ENCODE measurements at regions not wholly inside any gene's neighbourhood (a gene's known extent, or its start where the extent isn't known, plus 50 kb on each side); places are given as distances from the start of the nearest gene placed in this dataset.

DNA sequence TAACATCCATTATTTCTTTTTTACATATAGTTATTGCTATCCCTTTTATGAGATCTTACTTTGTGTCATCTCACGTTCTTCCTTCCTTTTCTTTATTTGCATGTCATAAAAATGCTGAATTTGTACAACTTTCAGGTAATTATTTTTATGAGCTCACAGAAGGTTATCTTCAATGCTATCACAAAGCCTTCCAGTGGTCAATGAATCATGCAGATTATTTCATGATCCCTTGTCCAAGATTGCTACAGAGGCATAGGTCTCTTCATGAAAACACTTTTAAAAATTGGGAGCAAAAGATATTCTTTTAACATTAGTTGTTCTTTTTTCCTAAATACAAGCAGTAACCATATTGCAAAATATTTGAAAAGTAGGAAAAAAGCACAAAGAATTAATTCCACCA lies 880.1 kb upstream of the NR2F2 start:
- H3K23me2 ChIP-seq (ENCODE audit: low read depth, low read length): no peaks in the 10 kb centered on the region
- H4K91ac ChIP-seq (replicated peaks; ENCODE audit: insufficient read length, low read length): no peak overlapping the region
- H4K20me1 ChIP-seq (replicated peaks in 1 of 2; ENCODE audit: control insufficient read depth in 1 of 2, insufficient read depth in 2 of 2, low read length in 2 of 2): no peaks in the 10 kb centered on the region
- WGBS, 2 experiments (ENCODE audit: extremely low coverage in 1 of 2, insufficient coverage in 1 of 2, insufficient read length in 1 of 2, insufficient replicate concordance in 2 of 2, low coverage in 1 of 2, low lambda C conversion rate in 2 of 2, missing lambda C conversion rate in 1 of 2): 54% methylated on average over 1 of the region's 1 CpG; no CpG with 5 or more reads in 1 of the 2 experiments
- CTCF ChIA-PET (ENCODE audit: partially characterized antibody): interaction anchor here (0.8 to 2.0 kb wide), 3 partner anchors 36 to 868 kb away, joined by 3 to 8 read pairs (median 5); no protein-coding TSS in a partner anchor
- no peak overlapping the region for H3K14ac ChIP-seq (ENCODE audit: insufficient read length)
- no peak overlapping the region for H4K8ac ChIP-seq (ENCODE audit: extremely low read depth, insufficient read depth, low read length)
- H4K5ac ChIP-seq (ENCODE audit: insufficient read length, low read depth, low read length): no peak overlapping the region
- no peak overlapping the region for H2AFZ ChIP-seq (ENCODE audit: low read length)
- FAIRE-seq (no peak), DNase-seq (ENCODE audit: low read depth in 1 of 2, low spot score in 2 of 2) (no peak)
- no peak overlapping the region for H2BK5ac ChIP-seq (ENCODE audit: low read depth, low read length)
- no peak overlapping the region for H3K27ac ChIP-seq (ENCODE audit: low read depth, low read length)
- H3K79me1 ChIP-seq (ENCODE audit: low read depth, low read length): no peaks in the 10 kb centered on the region
- no peak overlapping the region for H2AK5ac ChIP-seq (ENCODE audit: low read depth, low read length)
- no peak overlapping the region for H3K23ac ChIP-seq (ENCODE audit: insufficient read length)
- H3K4me1 ChIP-seq (replicated peaks in 1 of 4; ENCODE audit: control insufficient read depth in 3 of 4, insufficient read depth in 4 of 4, low read length in 3 of 4): no peaks in the 10 kb centered on the region
- no peak overlapping the region for H3K4me2 ChIP-seq (ENCODE audit: insufficient read depth in 1 of 2, low read depth in 2 of 2, low read length in 2 of 2)
- H3K27me3 ChIP-seq (replicated peaks in 1 of 4; ENCODE audit: control insufficient read depth in 3 of 4, extremely low read depth in 1 of 4, insufficient read depth in 3 of 4, low read length in 3 of 4): peaks cover 0 to 1% (median 0%) of the 10 kb centered on the region in 4 experiments; a peak in 1 of 7 replicates
- H3K4me3 ChIP-seq (ENCODE audit: extremely low read depth in 1 of 4, insufficient read depth in 2 of 4, low read depth in 3 of 4, low read length in 4 of 4): no peak overlapping the region
- no peaks in the 10 kb centered on the region for H3K79me2 ChIP-seq (ENCODE audit: control insufficient read depth in 1 of 2, insufficient read depth in 2 of 2, low read length in 2 of 2)
- no peak overlapping the region for H3K4ac ChIP-seq (replicated peaks; ENCODE audit: insufficient read length, low read depth, low read length)
- H3K18ac ChIP-seq (ENCODE audit: extremely low read depth, low read length): no peak overlapping the region
- H3K9ac ChIP-seq (replicated peaks in 1 of 4; ENCODE audit: extremely low read depth in 1 of 4, low read depth in 3 of 4, low read length in 3 of 4): no peak overlapping the region
- H2BK20ac ChIP-seq (ENCODE audit: low read length): no peak overlapping the region
- H2BK12ac ChIP-seq (ENCODE audit: low read depth, low read length): no peak overlapping the region
- POLR2A ChIA-PET (ENCODE audit: partially characterized antibody): no interaction called here
- H3K36me3 ChIP-seq (ENCODE audit: control insufficient read depth in 2 of 4, insufficient read depth in 4 of 4, low read length in 3 of 4): no peaks in the 10 kb centered on the region
- no peak overlapping the region for H2BK15ac ChIP-seq (ENCODE audit: low read length)
- no peak overlapping the region for H2BK120ac ChIP-seq (replicated peaks; ENCODE audit: low read depth, low read length)
- H3K9me3 ChIP-seq (ENCODE audit: insufficient read depth in 2 of 2, low read depth in 1 of 2, low read length in 1 of 2): no peaks in the 10 kb centered on the region
- H3K56ac ChIP-seq (replicated peaks; ENCODE audit: insufficient read length, low read depth, low read length): no peak overlapping the region
- TF ChIP-seq YY1 (IDR thresholded peaks at IDR 0.05; ENCODE audit: low read depth, low read length): no peak
- no peak for TF ChIP-seq ASH2L (IDR thresholded peaks at IDR 0.05; ENCODE audit: low read length)
- TF ChIP-seq RNF2 (IDR thresholded peaks at IDR 0.05; ENCODE audit: borderline replicate concordance, low read depth, low read length, missing control alignments, poor library complexity, severe bottlenecking): no peak
- no peak for TF ChIP-seq CHD1 (IDR thresholded peaks at IDR 0.05; ENCODE audit: low read depth, low read length)
- TF ChIP-seq, protein P1, sequence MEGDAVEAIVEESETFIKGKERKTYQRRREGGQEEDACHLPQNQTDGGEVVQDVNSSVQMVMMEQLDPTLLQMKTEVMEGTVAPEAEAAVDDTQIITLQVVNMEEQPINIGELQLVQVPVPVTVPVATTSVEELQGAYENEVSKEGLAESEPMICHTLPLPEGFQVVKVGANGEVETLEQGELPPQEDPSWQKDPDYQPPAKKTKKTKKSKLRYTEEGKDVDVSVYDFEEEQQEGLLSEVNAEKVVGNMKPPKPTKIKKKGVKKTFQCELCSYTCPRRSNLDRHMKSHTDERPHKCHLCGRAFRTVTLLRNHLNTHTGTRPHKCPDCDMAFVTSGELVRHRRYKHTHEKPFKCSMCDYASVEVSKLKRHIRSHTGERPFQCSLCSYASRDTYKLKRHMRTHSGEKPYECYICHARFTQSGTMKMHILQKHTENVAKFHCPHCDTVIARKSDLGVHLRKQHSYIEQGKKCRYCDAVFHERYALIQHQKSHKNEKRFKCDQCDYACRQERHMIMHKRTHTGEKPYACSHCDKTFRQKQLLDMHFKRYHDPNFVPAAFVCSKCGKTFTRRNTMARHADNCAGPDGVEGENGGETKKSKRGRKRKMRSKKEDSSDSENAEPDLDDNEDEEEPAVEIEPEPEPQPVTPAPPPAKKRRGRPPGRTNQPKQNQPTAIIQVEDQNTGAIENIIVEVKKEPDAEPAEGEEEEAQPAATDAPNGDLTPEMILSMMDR (IDR thresholded peaks at IDR 0.05; ENCODE audit: control extremely low read depth in 1 of 3, insufficient read depth in 1 of 3, low read depth in 1 of 3, low read length in 3 of 3): no peak
- TF ChIP-seq, protein P2, sequence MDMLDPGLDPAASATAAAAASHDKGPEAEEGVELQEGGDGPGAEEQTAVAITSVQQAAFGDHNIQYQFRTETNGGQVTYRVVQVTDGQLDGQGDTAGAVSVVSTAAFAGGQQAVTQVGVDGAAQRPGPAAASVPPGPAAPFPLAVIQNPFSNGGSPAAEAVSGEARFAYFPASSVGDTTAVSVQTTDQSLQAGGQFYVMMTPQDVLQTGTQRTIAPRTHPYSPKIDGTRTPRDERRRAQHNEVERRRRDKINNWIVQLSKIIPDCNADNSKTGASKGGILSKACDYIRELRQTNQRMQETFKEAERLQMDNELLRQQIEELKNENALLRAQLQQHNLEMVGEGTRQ (IDR thresholded peaks at IDR 0.05; ENCODE audit: low read length): no peak
- no peak for TF ChIP-seq EP300 (IDR thresholded peaks at IDR 0.05; ENCODE audit: borderline replicate concordance in 1 of 2, low read depth in 2 of 2, low read length in 2 of 2)
- TF ChIP-seq SUZ12 (IDR thresholded peaks at IDR 0.05; ENCODE audit: low read length): no peak
- no peak for TF ChIP-seq POU5F1 (IDR thresholded peaks at IDR 0.05; ENCODE audit: low read depth, low read length)
- TF ChIP-seq CHD2 (IDR thresholded peaks at IDR 0.05; ENCODE audit: low read length): no peak
- TF ChIP-seq PHF8 (conservative IDR thresholded peaks at IDR 0.05; ENCODE audit: low read depth, low read length): no peak

Measured in H1 (cell line).